ENCODE measurements at regions not wholly inside any gene's neighbourhood (a gene's known extent, or its start where the extent isn't known, plus 50 kb on each side); places are given as distances from the start of the nearest gene placed in this dataset.

DNA sequence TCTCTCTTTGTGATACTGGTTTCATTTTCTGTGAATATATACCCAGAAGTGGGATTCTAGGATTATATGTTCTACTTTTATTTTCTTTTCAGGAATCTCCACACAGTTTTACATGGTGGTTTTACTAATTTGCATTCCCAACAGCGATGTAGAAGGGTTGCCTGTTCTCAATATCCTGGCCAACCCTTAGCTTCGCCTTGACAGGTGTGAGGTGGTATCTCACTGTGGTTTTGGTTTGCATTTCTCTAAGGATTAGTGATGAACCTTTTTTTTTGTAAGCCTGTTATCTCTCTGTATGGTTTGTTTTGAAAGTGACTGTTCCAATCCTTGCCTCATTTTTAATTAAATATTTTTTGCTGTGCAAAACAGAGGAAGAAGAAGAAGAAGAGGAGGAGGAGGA is 937.7 kb downstream of the CDH8 start:
- TF ChIP-seq, protein P1, sequence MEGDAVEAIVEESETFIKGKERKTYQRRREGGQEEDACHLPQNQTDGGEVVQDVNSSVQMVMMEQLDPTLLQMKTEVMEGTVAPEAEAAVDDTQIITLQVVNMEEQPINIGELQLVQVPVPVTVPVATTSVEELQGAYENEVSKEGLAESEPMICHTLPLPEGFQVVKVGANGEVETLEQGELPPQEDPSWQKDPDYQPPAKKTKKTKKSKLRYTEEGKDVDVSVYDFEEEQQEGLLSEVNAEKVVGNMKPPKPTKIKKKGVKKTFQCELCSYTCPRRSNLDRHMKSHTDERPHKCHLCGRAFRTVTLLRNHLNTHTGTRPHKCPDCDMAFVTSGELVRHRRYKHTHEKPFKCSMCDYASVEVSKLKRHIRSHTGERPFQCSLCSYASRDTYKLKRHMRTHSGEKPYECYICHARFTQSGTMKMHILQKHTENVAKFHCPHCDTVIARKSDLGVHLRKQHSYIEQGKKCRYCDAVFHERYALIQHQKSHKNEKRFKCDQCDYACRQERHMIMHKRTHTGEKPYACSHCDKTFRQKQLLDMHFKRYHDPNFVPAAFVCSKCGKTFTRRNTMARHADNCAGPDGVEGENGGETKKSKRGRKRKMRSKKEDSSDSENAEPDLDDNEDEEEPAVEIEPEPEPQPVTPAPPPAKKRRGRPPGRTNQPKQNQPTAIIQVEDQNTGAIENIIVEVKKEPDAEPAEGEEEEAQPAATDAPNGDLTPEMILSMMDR (IDR thresholded peaks at IDR 0.05; ENCODE audit: poor library complexity): no peak
- TF ChIP-seq EZH2 (IDR thresholded peaks at IDR 0.05; ENCODE audit: borderline replicate concordance): no peak
- TF ChIP-seq EZH2phosphoT487 (IDR thresholded peaks at IDR 0.05; ENCODE audit: low read depth, severe bottlenecking, unreplicated experiment): no peak

Measured in hepatocyte (in vitro differentiated cells).